ENCODE measurements at regions not wholly inside any gene's neighbourhood (a gene's known extent, or its start where the extent isn't known, plus 50 kb on each side); places are given as distances from the start of the nearest gene placed in this dataset.
A peak's percentile ranks its signal among the peaks of the same experiment; 100 is the strongest.

DNA sequence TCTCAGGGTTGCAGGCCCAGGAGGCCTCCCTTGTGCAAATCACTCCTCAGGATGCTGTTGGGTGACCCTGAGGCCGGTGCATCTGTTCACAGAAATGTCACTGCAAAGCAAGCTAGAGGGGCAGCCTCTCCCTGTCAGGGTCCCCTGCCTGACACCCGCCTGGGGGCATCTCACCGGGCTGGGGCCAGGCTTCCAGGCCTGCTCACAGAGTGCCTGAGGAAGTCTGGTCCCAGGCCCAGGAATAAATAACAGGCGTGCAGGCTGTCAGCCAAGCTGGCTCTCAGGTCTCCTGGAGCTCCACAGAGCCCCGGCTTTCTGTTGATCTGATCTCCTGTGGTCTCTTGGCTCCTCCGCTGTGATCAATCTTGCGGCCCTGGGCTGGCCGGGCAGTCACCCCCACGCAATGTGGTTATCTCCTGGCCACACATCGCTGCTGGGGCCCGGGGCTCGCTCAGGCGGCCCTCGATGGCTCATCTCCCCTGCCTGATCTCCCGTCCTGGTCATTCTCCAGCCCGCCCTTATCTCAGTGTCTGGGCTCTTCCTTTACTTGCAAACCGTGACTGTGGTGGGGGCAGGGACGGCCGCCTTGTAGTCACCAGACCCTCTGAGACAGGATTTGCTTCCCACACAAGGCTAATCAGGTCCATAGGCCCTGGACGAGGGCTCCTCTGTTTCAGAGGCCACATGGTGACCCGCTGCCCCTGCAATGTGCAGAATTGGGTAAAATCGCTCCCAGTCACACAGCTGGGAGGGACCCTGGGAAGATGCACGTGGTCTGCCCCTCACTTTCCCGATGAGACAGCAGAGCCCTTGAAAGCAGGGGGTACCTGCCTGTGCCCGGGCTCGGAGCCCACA lies 231.2 kb upstream of the GSE1 start:
- POLR2A ChIA-PET (ENCODE audit: unreplicated experiment) = no interaction called here
- H4K20me1 ChIP-seq (ENCODE audit: insufficient read depth, low read length) = peaks cover 65% of the 10 kb centered on the region
- peak overlapping the region; percentile 60 for H4K91ac ChIP-seq (ENCODE audit: insufficient read depth, low read depth, low read length)
- peak overlapping the region; percentile 13 to 29; a peak in 1 of 4 replicates for H4K8ac ChIP-seq (ENCODE audit: low read depth in 2 of 2, low read length in 2 of 2)
- H2AK5ac ChIP-seq (ENCODE audit: low read depth, low read length) = peak overlapping the region; percentile 8
- peak overlapping the region; percentile 12; the same call in 1 of the 2 replicates for H3K23ac ChIP-seq (ENCODE audit: low read depth, low read length)
- peaks cover 20% of the 10 kb centered on the region for H3K4me1 ChIP-seq (ENCODE audit: control insufficient read depth, insufficient read depth, low read length)
- intact Hi-C loops (cut with micrococcal nuclease) = no loop called here
- H2AK9ac ChIP-seq (replicated peaks; ENCODE audit: low read depth, low read length, poor library complexity) = peak overlapping the region; percentile 83
- H3K56ac ChIP-seq (ENCODE audit: extremely low read depth, insufficient read depth, low read length) = no peak overlapping the region
- H3K4ac ChIP-seq (ENCODE audit: low read depth, low read length) = peak overlapping the region; percentile 56
- peaks cover 2% of the 10 kb centered on the region; the same call in 1 of the 2 replicates for H3K36me3 ChIP-seq (ENCODE audit: control insufficient read depth, insufficient read depth, low read length)
- peak overlapping the region; percentile 76 for H2AFZ ChIP-seq (replicated peaks; ENCODE audit: low read length, poor library complexity)
- no peaks in the 10 kb centered on the region for H3K9me3 ChIP-seq (ENCODE audit: control insufficient read depth, insufficient read depth, low read length)
- H4K5ac ChIP-seq (ENCODE audit: low read depth, low read length) = no peak overlapping the region
- TF ChIP-seq NFE2L2 (IDR thresholded peaks at IDR 0.05; ENCODE audit: low read depth, low read length) = no peak
- TF ChIP-seq, protein P1, sequence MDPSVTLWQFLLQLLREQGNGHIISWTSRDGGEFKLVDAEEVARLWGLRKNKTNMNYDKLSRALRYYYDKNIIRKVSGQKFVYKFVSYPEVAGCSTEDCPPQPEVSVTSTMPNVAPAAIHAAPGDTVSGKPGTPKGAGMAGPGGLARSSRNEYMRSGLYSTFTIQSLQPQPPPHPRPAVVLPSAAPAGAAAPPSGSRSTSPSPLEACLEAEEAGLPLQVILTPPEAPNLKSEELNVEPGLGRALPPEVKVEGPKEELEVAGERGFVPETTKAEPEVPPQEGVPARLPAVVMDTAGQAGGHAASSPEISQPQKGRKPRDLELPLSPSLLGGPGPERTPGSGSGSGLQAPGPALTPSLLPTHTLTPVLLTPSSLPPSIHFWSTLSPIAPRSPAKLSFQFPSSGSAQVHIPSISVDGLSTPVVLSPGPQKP (IDR thresholded peaks at IDR 0.05; ENCODE audit: borderline replicate concordance, low read depth, low read length) = no peak
- TF ChIP-seq, protein P2, sequence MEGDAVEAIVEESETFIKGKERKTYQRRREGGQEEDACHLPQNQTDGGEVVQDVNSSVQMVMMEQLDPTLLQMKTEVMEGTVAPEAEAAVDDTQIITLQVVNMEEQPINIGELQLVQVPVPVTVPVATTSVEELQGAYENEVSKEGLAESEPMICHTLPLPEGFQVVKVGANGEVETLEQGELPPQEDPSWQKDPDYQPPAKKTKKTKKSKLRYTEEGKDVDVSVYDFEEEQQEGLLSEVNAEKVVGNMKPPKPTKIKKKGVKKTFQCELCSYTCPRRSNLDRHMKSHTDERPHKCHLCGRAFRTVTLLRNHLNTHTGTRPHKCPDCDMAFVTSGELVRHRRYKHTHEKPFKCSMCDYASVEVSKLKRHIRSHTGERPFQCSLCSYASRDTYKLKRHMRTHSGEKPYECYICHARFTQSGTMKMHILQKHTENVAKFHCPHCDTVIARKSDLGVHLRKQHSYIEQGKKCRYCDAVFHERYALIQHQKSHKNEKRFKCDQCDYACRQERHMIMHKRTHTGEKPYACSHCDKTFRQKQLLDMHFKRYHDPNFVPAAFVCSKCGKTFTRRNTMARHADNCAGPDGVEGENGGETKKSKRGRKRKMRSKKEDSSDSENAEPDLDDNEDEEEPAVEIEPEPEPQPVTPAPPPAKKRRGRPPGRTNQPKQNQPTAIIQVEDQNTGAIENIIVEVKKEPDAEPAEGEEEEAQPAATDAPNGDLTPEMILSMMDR (conservative IDR thresholded peaks at IDR 0.05; ENCODE audit: low read depth, low read length) = no peak
- peak; percentile 74 for TF ChIP-seq BHLHE40 (IDR thresholded peaks at IDR 0.05; ENCODE audit: low read depth, low read length)
- no peak for TF ChIP-seq MAZ (IDR thresholded peaks at IDR 0.05; ENCODE audit: borderline replicate concordance, low read depth, low read length)
- TF ChIP-seq RFX5 (IDR thresholded peaks at IDR 0.05; ENCODE audit: low read depth, low read length) = no peak
- TF ChIP-seq FOS (IDR thresholded peaks at IDR 0.05; ENCODE audit: low read depth, low read length) = peak; percentile 29; the same call in 1 of the 2 replicates
- no peak for TF ChIP-seq RCOR1 (IDR thresholded peaks at IDR 0.05; ENCODE audit: insufficient replicate concordance, low read length)
- no peak for TF ChIP-seq MXI1 (IDR thresholded peaks at IDR 0.05; ENCODE audit: borderline replicate concordance, low read depth, low read length)
- no peak for TF ChIP-seq CHD1 (IDR thresholded peaks at IDR 0.05; ENCODE audit: low read depth, low read length)
- TF ChIP-seq POLR2A (IDR thresholded peaks at IDR 0.05; ENCODE audit: low read depth, low read length) = no peak
- no peak for TF ChIP-seq SMC3 (IDR thresholded peaks at IDR 0.05; ENCODE audit: low read depth, low read length)
- TF ChIP-seq CEBPB (IDR thresholded peaks at IDR 0.05; ENCODE audit: low read depth, low read length) = no peak
- in situ Hi-C loops (cut with MboI; ENCODE audit: low sequenced_read_pairs) = no loop called here
- peak overlapping the region; percentile 37; the same call in 1 of the 2 replicates for H3K14ac ChIP-seq (replicated peaks; ENCODE audit: low read depth, low read length)
- no peak overlapping the region for H2BK15ac ChIP-seq (ENCODE audit: low read depth, low read length)
- peak; percentile 72 for ATAC-seq (ENCODE audit: low read depth)
- peaks cover 13% of the 10 kb centered on the region for H3K9me1 ChIP-seq (ENCODE audit: insufficient read depth, low read length)
- no peak overlapping the region for H2BK5ac ChIP-seq (ENCODE audit: low read depth, low read length, poor library complexity, severe bottlenecking)
- CTCF ChIA-PET = interaction anchor here (0.9 kb wide), 1 partner anchor 13 kb away, joined by 4 read pairs; no protein-coding TSS in a partner anchor
- dilution Hi-C loops (cut with HindIII; ENCODE audit: low sequenced_read_pairs, unreplicated experiment) = no loop called here
- peak overlapping the region; percentile 35; the same call in 1 of the 2 replicates for H2BK20ac ChIP-seq (ENCODE audit: low read depth, low read length)
- H3K18ac ChIP-seq (ENCODE audit: low read depth, low read length) = no peak overlapping the region
- H3K27ac ChIP-seq (ENCODE audit: insufficient read depth, low read length) = peak overlapping the region; percentile 16; the same call in 1 of the 2 replicates
- H3K27me3 ChIP-seq (ENCODE audit: control insufficient read depth, insufficient read depth, low read length) = no peaks in the 10 kb centered on the region
- H3K79me1 ChIP-seq (ENCODE audit: low read depth in 1 of 2, low read length in 2 of 2) = peaks cover 27 to 53% of the 10 kb centered on the region in 2 experiments
- H2BK120ac ChIP-seq (ENCODE audit: low read depth, low read length) = peak overlapping the region; percentile 32
- no peak overlapping the region; the same call in 1 of the 2 replicates for H3K4me2 ChIP-seq (ENCODE audit: low read depth, low read length)
- H3K9ac ChIP-seq (ENCODE audit: low read depth, low read length) = 0 out of 2 replicates have a peak overlapping the region, but pooled peaks have one; percentile 8
- DNase-seq = peak; percentile 53
- no peak overlapping the region for H3K4me3 ChIP-seq (ENCODE audit: insufficient read depth, low read depth, low read length)
- no TSS peak for BruUV-seq (replicated peaks)
- WGBS, 2 experiments (ENCODE audit: extremely low coverage in 2 of 2, insufficient read length in 1 of 2) = 31% methylated on average over 12 of the region's 26 CpGs; no CpG with 5 or more reads in 1 of the 2 experiments

Measured in IMR-90 (cell line).